ENCODE measurements at regions not wholly inside any gene's neighbourhood (a gene's known extent, or its start where the extent isn't known, plus 50 kb on each side); places are given as distances from the start of the nearest gene placed in this dataset.
A peak's percentile ranks its signal among the peaks of the same experiment; 100 is the strongest.

- BruUV-seq (replicated peaks), result no TSS peak
- CTCF ChIA-PET, result no interaction called here
- H3K27ac Mint-ChIP-seq (ENCODE audit: unreplicated experiment), result no peak overlapping the region
- H3K27me3 Mint-ChIP-seq (ENCODE audit: unreplicated experiment), result peaks cover 15% of the 10 kb centered on the region
- no peak for DNase-seq
- intact Hi-C loops (cut with micrococcal nuclease; ENCODE audit: unreplicated experiment), result loop anchor here (10.0 kb wide), 1 partner anchor 110 kb away; no protein-coding TSS in a partner anchor
- TF ChIP-seq, protein P1, sequence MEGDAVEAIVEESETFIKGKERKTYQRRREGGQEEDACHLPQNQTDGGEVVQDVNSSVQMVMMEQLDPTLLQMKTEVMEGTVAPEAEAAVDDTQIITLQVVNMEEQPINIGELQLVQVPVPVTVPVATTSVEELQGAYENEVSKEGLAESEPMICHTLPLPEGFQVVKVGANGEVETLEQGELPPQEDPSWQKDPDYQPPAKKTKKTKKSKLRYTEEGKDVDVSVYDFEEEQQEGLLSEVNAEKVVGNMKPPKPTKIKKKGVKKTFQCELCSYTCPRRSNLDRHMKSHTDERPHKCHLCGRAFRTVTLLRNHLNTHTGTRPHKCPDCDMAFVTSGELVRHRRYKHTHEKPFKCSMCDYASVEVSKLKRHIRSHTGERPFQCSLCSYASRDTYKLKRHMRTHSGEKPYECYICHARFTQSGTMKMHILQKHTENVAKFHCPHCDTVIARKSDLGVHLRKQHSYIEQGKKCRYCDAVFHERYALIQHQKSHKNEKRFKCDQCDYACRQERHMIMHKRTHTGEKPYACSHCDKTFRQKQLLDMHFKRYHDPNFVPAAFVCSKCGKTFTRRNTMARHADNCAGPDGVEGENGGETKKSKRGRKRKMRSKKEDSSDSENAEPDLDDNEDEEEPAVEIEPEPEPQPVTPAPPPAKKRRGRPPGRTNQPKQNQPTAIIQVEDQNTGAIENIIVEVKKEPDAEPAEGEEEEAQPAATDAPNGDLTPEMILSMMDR (IDR thresholded peaks at IDR 0.05; ENCODE audit: unreplicated experiment), result no peak
- no peaks in the 10 kb centered on the region for H3K9me3 Mint-ChIP-seq (ENCODE audit: low read depth, unreplicated experiment)
- H3K36me3 Mint-ChIP-seq (ENCODE audit: insufficient read depth, unreplicated experiment), result peaks cover 5% of the 10 kb centered on the region
- H3K4me3 Mint-ChIP-seq (ENCODE audit: low read depth, unreplicated experiment), result no peak overlapping the region
- peaks cover 13% of the 10 kb centered on the region for H3K4me1 Mint-ChIP-seq (ENCODE audit: low read depth, unreplicated experiment)
Measured at GRCh38 chr2:47654790-47655562, 84.2 kb upstream of the KCNK12 start.

GRCh38 chr2:47653902-47654789 lies 83.4 kb upstream of the KCNK12 start:
- Mint-ChIP-seq H3K36me3 (ENCODE audit: insufficient read depth, unreplicated experiment) (peaks cover 5% of the 10 kb centered on the region), H3K27ac (ENCODE audit: unreplicated experiment) (no peak overlapping the region), H3K4me1 (ENCODE audit: low read depth, unreplicated experiment) (peaks cover 13% of the 10 kb centered on the region), H3K27me3 (ENCODE audit: unreplicated experiment) (peaks cover 17% of the 10 kb centered on the region), H3K4me3 (ENCODE audit: low read depth, unreplicated experiment) (no peak overlapping the region), H3K9me3 (ENCODE audit: low read depth, unreplicated experiment) (no peaks in the 10 kb centered on the region)
- DNase-seq, result peak; percentile 40
- TF ChIP-seq, protein P1 (IDR thresholded peaks at IDR 0.05; ENCODE audit: unreplicated experiment), result peak; percentile 30
- BruUV-seq (replicated peaks), result no TSS peak
- intact Hi-C loops (cut with micrococcal nuclease; ENCODE audit: unreplicated experiment), result loop anchor here (10.0 kb wide), 1 partner anchor 111 kb away; no protein-coding TSS in a partner anchor
- CTCF ChIA-PET, result interaction anchor here (0.8 to 1.2 kb wide), 2 partner anchors 14 to 114 kb away, joined by 3 to 6 read pairs; no protein-coding TSS in a partner anchor

DNA sequence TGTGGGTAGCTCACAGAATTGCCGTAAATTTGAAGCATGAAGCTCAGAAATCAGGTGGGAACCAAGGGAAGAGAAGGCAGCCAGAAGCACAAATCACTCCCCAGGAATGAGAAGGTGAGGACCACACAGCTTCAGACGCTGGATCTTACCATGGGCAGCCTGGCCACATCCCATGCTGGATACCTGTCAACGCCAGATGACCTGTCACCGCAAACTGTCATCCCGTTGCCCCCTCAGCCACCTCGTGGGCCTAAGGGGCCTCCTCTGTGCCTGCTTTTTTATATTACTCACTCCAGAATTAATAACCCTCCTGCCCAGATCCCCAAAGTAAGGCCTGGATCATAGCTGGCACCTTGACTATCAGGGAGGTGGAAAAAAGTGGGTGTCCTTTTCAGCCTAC lies 82.3 kb upstream of the KCNK12 start:
- Mint-ChIP-seq H3K27me3 (ENCODE audit: unreplicated experiment) (peaks cover 28% of the 10 kb centered on the region), H3K9me3 (ENCODE audit: low read depth, unreplicated experiment) (no peaks in the 10 kb centered on the region), H3K4me1 (ENCODE audit: low read depth, unreplicated experiment) (peaks cover 13% of the 10 kb centered on the region), H3K36me3 (ENCODE audit: insufficient read depth, unreplicated experiment) (peaks cover 5% of the 10 kb centered on the region), H3K27ac (ENCODE audit: unreplicated experiment) (no peak overlapping the region), H3K4me3 (ENCODE audit: low read depth, unreplicated experiment) (no peak overlapping the region)
- TF ChIP-seq, protein P1 (IDR thresholded peaks at IDR 0.05; ENCODE audit: unreplicated experiment), result no peak
- DNase-seq, result no peak
- intact Hi-C loops (cut with micrococcal nuclease; ENCODE audit: unreplicated experiment), result loop anchor here (10.0 kb wide), 1 partner anchor 112 kb away; no protein-coding TSS in a partner anchor
- no TSS peak for BruUV-seq (replicated peaks)
- CTCF ChIA-PET, result no interaction called here

DNA sequence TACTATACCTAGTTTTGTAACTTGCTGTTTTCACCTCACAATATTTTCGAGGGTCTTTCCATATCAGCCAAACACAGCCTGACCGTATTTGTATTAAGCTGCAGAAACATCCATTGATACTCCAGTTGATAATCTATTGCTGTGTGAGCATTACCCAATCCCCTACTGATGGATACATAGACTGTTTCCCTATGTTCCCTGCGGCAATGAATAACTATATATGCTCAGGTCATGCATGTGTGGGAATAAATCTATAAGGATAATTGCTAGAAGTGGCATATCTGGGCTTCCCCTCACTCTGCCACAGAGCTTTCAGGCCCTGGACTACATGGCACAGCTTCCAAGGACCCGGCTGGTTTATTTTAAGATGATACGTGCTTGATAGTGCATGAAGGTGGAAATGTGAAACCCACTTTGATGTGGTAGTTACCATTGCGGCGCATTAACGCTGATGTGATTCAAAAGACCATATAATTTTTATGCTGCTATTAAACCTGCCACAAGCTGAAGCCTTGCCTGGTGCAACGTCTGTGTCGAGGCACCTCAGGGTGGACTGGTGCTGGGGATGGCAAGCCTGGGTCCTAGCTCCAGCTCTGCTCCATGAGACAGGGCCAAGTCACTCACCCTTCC lies 81.4 kb upstream of the KCNK12 start:
- CTCF ChIA-PET, result no interaction called here
- H3K36me3 Mint-ChIP-seq (ENCODE audit: insufficient read depth, unreplicated experiment), result peaks cover 5% of the 10 kb centered on the region
- H3K4me3 Mint-ChIP-seq (ENCODE audit: low read depth, unreplicated experiment), result no peak overlapping the region
- intact Hi-C loops (cut with micrococcal nuclease; ENCODE audit: unreplicated experiment), result loop anchor here (10.0 kb wide), 1 partner anchor 113 kb away; no protein-coding TSS in a partner anchor
- peaks cover 13% of the 10 kb centered on the region for H3K4me1 Mint-ChIP-seq (ENCODE audit: low read depth, unreplicated experiment)
- TF ChIP-seq, protein P1 (IDR thresholded peaks at IDR 0.05; ENCODE audit: unreplicated experiment), result no peak
- no peak overlapping the region for H3K27ac Mint-ChIP-seq (ENCODE audit: unreplicated experiment)
- H3K27me3 Mint-ChIP-seq (ENCODE audit: unreplicated experiment), result peaks cover 37% of the 10 kb centered on the region
- H3K9me3 Mint-ChIP-seq (ENCODE audit: low read depth, unreplicated experiment), result no peaks in the 10 kb centered on the region
- BruUV-seq (replicated peaks), result no TSS peak
- DNase-seq, result no peak

All from Calu3 (cell line).